ENCODE measurements at regions not wholly inside any gene's neighbourhood (a gene's known extent, or its start where the extent isn't known, plus 50 kb on each side); places are given as distances from the start of the nearest gene placed in this dataset.
"Not testable (repeated sequence)": the region's sequence is repeated elsewhere in the genome, so short reads cannot be mapped to it uniquely, and the experiment has no call there.

GRCh38 chr7:152502813-152503790, 67.3 kb upstream of the KMT2C start:
- no peak for DNase-seq

GRCh38 chr7:152501506-152501905, 65.7 kb upstream of the KMT2C start:
- DNase-seq = no peak

- not testable (repeated sequence) for DNase-seq
Measured at GRCh38 chr7:152499969-152500368, 64.2 kb upstream of the KMT2C start.

GRCh38 chr7:152495867-152496266, 60.1 kb upstream of the KMT2C start:
- DNase-seq = no peak

GRCh38 chr7:152492952-152493351, 57.1 kb upstream of the KMT2C start:
- no peak for DNase-seq

- DNase-seq = no peak
Measured at GRCh38 chr7:152489044-152489443, 53.2 kb upstream of the KMT2C start.

- no peak for DNase-seq
Measured at GRCh38 chr7:152486968-152487367, 51.2 kb upstream of the KMT2C start.

- DNase-seq = no peak
Measured at GRCh38 chr7:152485826-152486225, 50.0 kb upstream of the KMT2C start.

Measured in suppressor macrophage (primary cell).